HG02885 (cell line): ENCODE measurements at regions not wholly inside any gene's neighbourhood (a gene's known extent, or its start where the extent isn't known, plus 50 kb on each side); places are given as distances from the start of the nearest gene placed in this dataset.
"Not testable (repeated sequence)": the region's sequence is repeated elsewhere in the genome, so short reads cannot be mapped to it uniquely, and the experiment has no call there.

Experiments used
- ATAC-seq: cut with Tn5 transposase; IDR thresholded peaks from one replicate; pipeline ENCODE4 v1.9.1; 2021; ENCODE audit warnings: mild to moderate bottlenecking; ENCODE audit not compliant: unreplicated experiment, poor library complexity

GRCh38 chr6:139970591-139970991 lies 596.1 kb upstream of the CITED2 start:
- ATAC-seq = no peak

GRCh38 chr6:139967497-139967896 lies 593.0 kb upstream of the CITED2 start:
- no peak for ATAC-seq

- ATAC-seq = no peak
These were observed 590.9 kb upstream of the CITED2 start for GRCh38 chr6:139965393-139965792.

GRCh38 chr6:139964737-139965136 lies 590.3 kb upstream of the CITED2 start:
- ATAC-seq = no peak

- ATAC-seq = no peak
These were observed 588.4 kb upstream of the CITED2 start for GRCh38 chr6:139962654-139963347.

GRCh38 chr6:139961190-139961589 lies 586.7 kb upstream of the CITED2 start:
- ATAC-seq = no peak

GRCh38 chr6:139960671-139961070 lies 586.2 kb upstream of the CITED2 start:
- no peak for ATAC-seq

- no peak for ATAC-seq
These were observed 581.1 kb upstream of the CITED2 start for GRCh38 chr6:139955366-139956155.

GRCh38 chr6:139954463-139955071 lies 580.1 kb upstream of the CITED2 start:
- no peak for ATAC-seq

GRCh38 chr6:139953780-139954179 lies 579.3 kb upstream of the CITED2 start:
- ATAC-seq = not testable (repeated sequence)

- ATAC-seq = no peak
These were observed 576.7 kb upstream of the CITED2 start for GRCh38 chr6:139951172-139951571.

- no peak for ATAC-seq
These were observed 570.5 kb upstream of the CITED2 start for GRCh38 chr6:139944976-139945375.

GRCh38 chr6:139944131-139944530 lies 569.7 kb upstream of the CITED2 start:
- ATAC-seq = no peak

- no peak for ATAC-seq
These were observed 568.9 kb upstream of the CITED2 start for GRCh38 chr6:139943391-139943790.

- no peak for ATAC-seq
These were observed 567.9 kb upstream of the CITED2 start for GRCh38 chr6:139942331-139942730.

- ATAC-seq = no peak
These were observed 567.4 kb upstream of the CITED2 start for GRCh38 chr6:139941826-139942225.

GRCh38 chr6:139940741-139941729 lies 566.6 kb upstream of the CITED2 start:
- ATAC-seq = peak; percentile 94

GRCh38 chr6:139939189-139939979 lies 564.9 kb upstream of the CITED2 start:
- peak; percentile 42 for ATAC-seq

GRCh38 chr6:139932671-139933070 lies 558.2 kb upstream of the CITED2 start:
- ATAC-seq = no peak
